Type B pancreatic cell (in vitro differentiated cells): ENCODE measurements at regions not wholly inside any gene's neighbourhood (a gene's known extent, or its start where the extent isn't known, plus 50 kb on each side); places are given as distances from the start of the nearest gene placed in this dataset.

Experiments
- DNase-seq: peaks from one replicate; pipeline ENCODE4 v3.0.0; 2021; ENCODE audit warnings: mixed read lengths; ENCODE audit not compliant: unreplicated experiment; ENCODE audit errors: extremely low spot score
- H3K27ac Mint-ChIP-seq: 2 replicates; pipeline ENCODE4 v1.8.0; 2021; ENCODE audit warnings: mild to moderate bottlenecking, mixed read lengths
- H3K27me3 Mint-ChIP-seq: 2 replicates; pipeline ENCODE4 v1.8.0; 2021; ENCODE audit warnings: mixed read lengths
- H3K36me3 Mint-ChIP-seq: 2 replicates; pipeline ENCODE4 v1.8.0; 2021; ENCODE audit warnings: mixed read lengths
- H3K4me1 Mint-ChIP-seq: one replicate; pipeline ENCODE4 v1.8.0; 2021; ENCODE audit warnings: mixed read lengths; ENCODE audit not compliant: unreplicated experiment
- H3K4me3 Mint-ChIP-seq: 2 replicates; pipeline ENCODE4 v1.8.0; 2021; ENCODE audit warnings: mild to moderate bottlenecking, mixed read lengths
- H3K9me3 Mint-ChIP-seq: 2 replicates; pipeline ENCODE4 v1.8.0; 2021; ENCODE audit warnings: mixed read lengths
- TF ChIP-seq, protein P1 (sequence below): fragments of 200-600 bp; sonication (generic); conservative IDR thresholded peaks from 2 replicates; pipeline ENCODE4 v1.5.0; 2021; ENCODE audit warnings: antibody characterized with exemption, mild to moderate bottlenecking

DNA sequence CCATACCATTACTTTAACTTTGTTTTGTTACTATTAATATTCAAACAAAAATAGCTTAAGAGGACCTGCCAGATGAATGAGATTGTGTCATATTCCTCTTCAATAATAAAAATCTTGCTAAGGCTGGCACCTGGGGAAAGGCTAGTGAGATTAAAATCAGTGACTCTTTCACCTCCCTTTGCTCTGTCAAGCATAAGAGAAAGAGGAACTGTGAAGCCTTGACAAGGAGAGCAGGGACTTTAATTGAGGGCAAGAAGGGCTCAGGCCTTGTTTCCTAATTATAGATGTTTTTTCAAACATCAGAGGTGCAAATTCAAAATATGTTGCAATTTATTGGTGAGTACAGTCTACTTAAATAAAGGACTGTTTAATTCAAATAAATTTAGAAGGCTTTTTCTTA is 91.7 kb downstream of the SPATA31D1 start:
- no peak overlapping the region for H3K4me3 Mint-ChIP-seq
- H3K4me1 Mint-ChIP-seq = peaks cover 5% of the 10 kb centered on the region
- no peak overlapping the region for H3K27ac Mint-ChIP-seq
- H3K36me3 Mint-ChIP-seq = no peaks in the 10 kb centered on the region
- TF ChIP-seq, protein P1, sequence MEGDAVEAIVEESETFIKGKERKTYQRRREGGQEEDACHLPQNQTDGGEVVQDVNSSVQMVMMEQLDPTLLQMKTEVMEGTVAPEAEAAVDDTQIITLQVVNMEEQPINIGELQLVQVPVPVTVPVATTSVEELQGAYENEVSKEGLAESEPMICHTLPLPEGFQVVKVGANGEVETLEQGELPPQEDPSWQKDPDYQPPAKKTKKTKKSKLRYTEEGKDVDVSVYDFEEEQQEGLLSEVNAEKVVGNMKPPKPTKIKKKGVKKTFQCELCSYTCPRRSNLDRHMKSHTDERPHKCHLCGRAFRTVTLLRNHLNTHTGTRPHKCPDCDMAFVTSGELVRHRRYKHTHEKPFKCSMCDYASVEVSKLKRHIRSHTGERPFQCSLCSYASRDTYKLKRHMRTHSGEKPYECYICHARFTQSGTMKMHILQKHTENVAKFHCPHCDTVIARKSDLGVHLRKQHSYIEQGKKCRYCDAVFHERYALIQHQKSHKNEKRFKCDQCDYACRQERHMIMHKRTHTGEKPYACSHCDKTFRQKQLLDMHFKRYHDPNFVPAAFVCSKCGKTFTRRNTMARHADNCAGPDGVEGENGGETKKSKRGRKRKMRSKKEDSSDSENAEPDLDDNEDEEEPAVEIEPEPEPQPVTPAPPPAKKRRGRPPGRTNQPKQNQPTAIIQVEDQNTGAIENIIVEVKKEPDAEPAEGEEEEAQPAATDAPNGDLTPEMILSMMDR = no peak
- no peaks in the 10 kb centered on the region for H3K27me3 Mint-ChIP-seq
- no peak for DNase-seq
- peaks cover 4% of the 10 kb centered on the region for H3K9me3 Mint-ChIP-seq

DNA sequence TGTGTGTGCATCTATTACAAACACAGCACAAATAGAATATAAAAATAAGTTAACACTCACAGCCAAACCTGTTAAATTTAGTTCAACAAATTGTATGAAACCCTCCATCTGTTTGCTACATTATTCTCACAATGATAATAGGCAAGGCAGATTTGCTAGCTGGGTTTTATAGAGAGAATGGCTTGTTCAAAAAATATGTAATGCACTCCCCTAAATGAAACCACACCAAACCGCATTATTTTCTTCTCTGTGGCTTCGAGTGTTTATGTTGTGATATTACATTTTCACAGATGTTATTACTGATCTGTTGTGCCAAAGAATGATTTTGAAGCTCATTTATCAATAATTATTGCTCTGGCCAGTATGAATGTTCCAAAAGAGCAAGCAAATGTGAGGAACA is 92.9 kb downstream of the SPATA31D1 start:
- peaks cover 9% of the 10 kb centered on the region for H3K9me3 Mint-ChIP-seq
- H3K36me3 Mint-ChIP-seq = no peaks in the 10 kb centered on the region
- no peak for DNase-seq
- H3K27me3 Mint-ChIP-seq = peaks cover 2% of the 10 kb centered on the region
- H3K4me1 Mint-ChIP-seq = peaks cover 5% of the 10 kb centered on the region
- no peak overlapping the region for H3K4me3 Mint-ChIP-seq
- H3K27ac Mint-ChIP-seq = no peak overlapping the region
- TF ChIP-seq, protein P1 = no peak

DNA sequence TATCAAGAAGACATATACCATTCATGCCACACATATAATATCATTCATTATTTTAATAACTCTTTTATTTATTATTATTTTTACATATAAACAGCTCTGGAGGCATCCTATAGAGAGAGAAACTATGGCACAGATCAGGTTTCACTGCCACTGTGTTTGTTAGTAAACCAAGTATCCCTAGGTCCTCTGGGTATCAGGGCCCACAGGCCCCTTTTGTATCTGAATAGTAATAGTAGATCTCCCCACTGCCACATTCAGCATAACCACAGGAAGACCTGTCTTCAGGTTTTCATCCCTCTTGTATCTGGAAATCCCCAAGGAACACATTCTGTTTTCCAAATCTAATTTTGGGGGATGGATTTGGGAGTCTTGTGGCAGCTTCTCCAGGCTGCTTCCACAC is 94.0 kb downstream of the SPATA31D1 start:
- Mint-ChIP-seq H3K36me3 (no peaks in the 10 kb centered on the region), H3K4me3 (no peak overlapping the region), H3K27me3 (peaks cover 9% of the 10 kb centered on the region), H3K27ac (no peak overlapping the region), H3K9me3 (peaks cover 10% of the 10 kb centered on the region), H3K4me1 (peaks cover 5% of the 10 kb centered on the region)
- TF ChIP-seq, protein P1 = no peak
- no peak for DNase-seq

DNA sequence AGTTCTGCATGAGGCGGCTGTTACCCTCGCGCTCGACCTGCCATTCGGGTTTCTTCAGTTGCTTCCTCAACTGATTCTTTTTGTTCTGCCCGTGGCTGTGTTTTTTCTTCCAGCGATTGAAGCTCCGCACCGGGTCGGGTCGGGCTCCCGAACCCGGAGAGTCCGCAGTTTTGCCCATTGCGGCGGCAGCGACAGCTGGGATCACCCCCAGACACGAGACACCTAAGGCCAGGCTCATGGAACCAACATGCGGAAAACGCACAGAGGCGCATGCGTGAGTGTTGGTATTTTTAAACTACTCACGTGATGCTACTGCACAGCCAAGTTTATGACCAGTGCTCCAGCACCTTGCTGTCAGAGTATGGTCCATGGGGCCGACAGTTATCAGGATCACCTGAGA is 100.0 kb downstream of the SPATA31D1 start:
- peaks cover 10% of the 10 kb centered on the region for H3K9me3 Mint-ChIP-seq
- H3K4me1 Mint-ChIP-seq = no peaks in the 10 kb centered on the region
- H3K4me3 Mint-ChIP-seq = no peak overlapping the region
- H3K36me3 Mint-ChIP-seq = no peaks in the 10 kb centered on the region
- DNase-seq = no peak
- TF ChIP-seq, protein P1 = no peak
- peaks cover 10% of the 10 kb centered on the region for H3K27me3 Mint-ChIP-seq
- H3K27ac Mint-ChIP-seq = no peak overlapping the region

DNA sequence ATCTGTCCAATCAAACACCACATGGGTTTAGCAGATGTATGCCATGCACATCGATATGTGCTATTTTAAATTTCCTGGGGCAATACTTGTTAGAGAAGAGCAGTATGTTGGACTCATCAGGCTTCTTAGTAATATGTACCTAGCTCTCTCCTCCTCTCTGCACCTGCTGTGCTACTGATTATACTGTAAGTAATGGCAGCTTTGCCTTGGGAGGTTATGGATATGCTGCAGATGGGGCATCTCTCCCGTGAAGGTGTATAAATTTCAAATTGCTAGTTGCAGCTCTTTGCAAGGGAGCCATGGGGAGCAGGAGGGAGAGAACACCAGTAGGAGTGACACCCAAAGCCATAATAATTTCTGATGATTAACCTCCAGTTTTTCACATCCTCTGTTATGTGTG is 101.5 kb downstream of the SPATA31D1 start:
- Mint-ChIP-seq H3K4me1 (no peaks in the 10 kb centered on the region), H3K4me3 (no peak overlapping the region), H3K27ac (no peak overlapping the region), H3K9me3 (peaks cover 10% of the 10 kb centered on the region), H3K27me3 (peaks cover 10% of the 10 kb centered on the region), H3K36me3 (no peaks in the 10 kb centered on the region)
- DNase-seq = no peak
- TF ChIP-seq, protein P1 = no peak

DNA sequence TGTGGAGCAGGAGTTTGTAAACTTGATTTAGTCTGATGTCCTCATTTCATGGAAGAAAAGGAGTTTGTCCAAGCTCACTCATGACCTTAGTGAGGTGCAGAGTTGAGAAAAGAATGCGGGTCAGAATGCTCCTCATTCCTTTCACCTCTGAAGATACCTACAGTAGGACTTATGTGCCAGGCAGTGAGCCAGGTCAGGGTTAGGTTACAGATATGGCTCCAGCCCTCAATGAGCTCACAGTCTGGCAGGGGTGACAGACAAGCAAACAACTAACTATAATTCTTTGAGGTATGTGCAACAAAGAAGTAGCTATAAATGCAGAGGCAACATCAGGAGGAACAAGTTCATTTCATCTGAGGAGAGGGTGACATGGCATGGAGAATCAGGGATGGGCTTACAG is 102.5 kb downstream of the SPATA31D1 start:
- TF ChIP-seq, protein P1 = no peak
- no peaks in the 10 kb centered on the region for H3K4me1 Mint-ChIP-seq
- no peak overlapping the region for H3K27ac Mint-ChIP-seq
- DNase-seq = no peak
- no peak overlapping the region for H3K4me3 Mint-ChIP-seq
- H3K27me3 Mint-ChIP-seq = peaks cover 10% of the 10 kb centered on the region
- no peaks in the 10 kb centered on the region for H3K36me3 Mint-ChIP-seq
- peaks cover 9% of the 10 kb centered on the region for H3K9me3 Mint-ChIP-seq
